GM12875 (cell line): ENCODE measurements at regions not wholly inside any gene's neighbourhood (a gene's known extent, or its start where the extent isn't known, plus 50 kb on each side); places are given as distances from the start of the nearest gene placed in this dataset.
"Not testable (repeated sequence)": the region's sequence is repeated elsewhere in the genome, so short reads cannot be mapped to it uniquely, and the experiment has no call there.

Source experiments
- H3K4me3 ChIP-seq: one replicate; pipeline ENCODE4 v1.5.1; 2011; ENCODE audit warnings: low read depth, low read length, control low read depth
- CTCF ChIP-seq: IDR thresholded peaks from 2 replicates; pipeline ENCODE4 v1.5.1; 2011; ENCODE audit warnings: low read depth, mild to moderate bottlenecking, control low read depth, inconsistent platforms, low read length, moderate library complexity, borderline replicate concordance; ENCODE audit not compliant: insufficient read depth

- no peak overlapping the region for H3K4me3 ChIP-seq
- TF ChIP-seq CTCF = no peak
These were observed 365.3 kb upstream of the IGFBP3 start for GRCh38 chr7:46286356-46286755.

- no peak overlapping the region for H3K4me3 ChIP-seq
- TF ChIP-seq CTCF = no peak
These were observed 364.8 kb upstream of the IGFBP3 start for GRCh38 chr7:46285878-46286277.

GRCh38 chr7:46283852-46284251 is 362.8 kb upstream of the IGFBP3 start:
- TF ChIP-seq CTCF = no peak
- H3K4me3 ChIP-seq = no peak overlapping the region

GRCh38 chr7:46282155-46282554 is 361.1 kb upstream of the IGFBP3 start:
- H3K4me3 ChIP-seq = no peak overlapping the region
- TF ChIP-seq CTCF = no peak

GRCh38 chr7:46281071-46281470 is 360.0 kb upstream of the IGFBP3 start:
- H3K4me3 ChIP-seq = no peak overlapping the region
- no peak for TF ChIP-seq CTCF

GRCh38 chr7:46279290-46279689 is 358.2 kb upstream of the IGFBP3 start:
- H3K4me3 ChIP-seq = no peak overlapping the region
- TF ChIP-seq CTCF = no peak

GRCh38 chr7:46264646-46265045 is 343.6 kb upstream of the IGFBP3 start:
- TF ChIP-seq CTCF = no peak
- no peak overlapping the region for H3K4me3 ChIP-seq

- not testable (repeated sequence) for H3K4me3 ChIP-seq
These were observed 340.6 kb upstream of the IGFBP3 start for GRCh38 chr7:46261638-46262037.
